AML-193 (cell line): ENCODE measurements at regions not wholly inside any gene's neighbourhood (a gene's known extent, or its start where the extent isn't known, plus 50 kb on each side); places are given as distances from the start of the nearest gene placed in this dataset.
"Not testable (repeated sequence)": the region's sequence is repeated elsewhere in the genome, so short reads cannot be mapped to it uniquely, and the experiment has no call there.

ENCODE experiments used
- DNase-seq, 2 experiments: peaks; one replicate each; lab custom pipeline; 2025; lab: John Stamatoyannopoulos, UW

GRCh38 chr7:65621580-65622201 is 248.0 kb downstream of the ZNF92 start:
- not testable (repeated sequence) for DNase-seq

GRCh38 chr7:65631236-65631635 is 241.6 kb upstream of the VKORC1L1 start:
- DNase-seq: not testable (repeated sequence)

- not testable (repeated sequence) for DNase-seq
Observed at GRCh38 chr7:65633587-65634404, 239.1 kb upstream of the VKORC1L1 start.

GRCh38 chr7:65638918-65639317 is 234.0 kb upstream of the VKORC1L1 start:
- DNase-seq: not testable (repeated sequence)

GRCh38 chr7:65639717-65640116 is 233.2 kb upstream of the VKORC1L1 start:
- not testable (repeated sequence) for DNase-seq

- DNase-seq: not testable (repeated sequence)
Observed at GRCh38 chr7:65643498-65643897, 229.4 kb upstream of the VKORC1L1 start.

GRCh38 chr7:65647153-65647964 is 225.5 kb upstream of the VKORC1L1 start:
- DNase-seq: not testable (repeated sequence)

- DNase-seq: not testable (repeated sequence)
Observed at GRCh38 chr7:65651174-65651573, 221.7 kb upstream of the VKORC1L1 start.

- DNase-seq: not testable (repeated sequence)
Observed at GRCh38 chr7:65651826-65652592, 220.9 kb upstream of the VKORC1L1 start.

GRCh38 chr7:65652669-65653068 is 220.2 kb upstream of the VKORC1L1 start:
- not testable (repeated sequence) for DNase-seq

GRCh38 chr7:65656494-65657188 is 216.2 kb upstream of the VKORC1L1 start:
- DNase-seq: not testable (repeated sequence)

GRCh38 chr7:65683362-65683761 is 189.5 kb upstream of the VKORC1L1 start:
- not testable (repeated sequence) for DNase-seq

- DNase-seq: not testable (repeated sequence)
Observed at GRCh38 chr7:65699026-65699714, 173.7 kb upstream of the VKORC1L1 start.

GRCh38 chr7:65699715-65700356 is 173.0 kb upstream of the VKORC1L1 start:
- not testable (repeated sequence) for DNase-seq

- DNase-seq: not testable (repeated sequence)
Observed at GRCh38 chr7:65719123-65719798, 153.6 kb upstream of the VKORC1L1 start.

- peak; percentile 9 to 19 for DNase-seq
Observed at GRCh38 chr7:65722361-65722792, 150.5 kb upstream of the VKORC1L1 start.

- not testable (repeated sequence) for DNase-seq
Observed at GRCh38 chr7:65727182-65727581, 145.7 kb upstream of the VKORC1L1 start.

- no peak for DNase-seq
Observed at GRCh38 chr7:65731129-65731528, 141.7 kb upstream of the VKORC1L1 start.

GRCh38 chr7:65731562-65732035 is 141.3 kb upstream of the VKORC1L1 start:
- no peak for DNase-seq
